Tibial nerve (tissue), 4 donors: ENCODE measurements at regions not wholly inside any gene's neighbourhood (a gene's known extent, or its start where the extent isn't known, plus 50 kb on each side); places are given as distances from the start of the nearest gene placed in this dataset.

Source experiments
- EP300 ChIP-seq, 2 donors: sonication (generic); formaldehyde crosslinking; IDR thresholded peaks; one replicate each; pipeline ENCODE4 v1.6.1; 2017; ENCODE audit warnings: antibody characterized with exemption in 2 of 2, mild to moderate bottlenecking in 1 of 2
- POLR2A ChIP-seq, 2 donors: fragments of 450-650 bp; IDR thresholded peaks; one replicate each; pipeline ENCODE4 v1.6.1; 2017; ENCODE audit warnings: antibody characterized with exemption in 2 of 2, mild to moderate bottlenecking in 2 of 2, moderate library complexity in 2 of 2
- TF ChIP-seq, protein P1 (sequence below), 5 experiments: fragments of 200-600 bp in 3 of 5; fragments of 450-650 bp in 2 of 5; sonication (generic) in 3 of 5; IDR thresholded peaks; one replicate each; pipeline ENCODE4 v1.5.1; 2016 to 2019; ENCODE audit warnings: antibody characterized with exemption in 5 of 5, mild to moderate bottlenecking in 3 of 5, moderate library complexity in 2 of 5

DNA sequence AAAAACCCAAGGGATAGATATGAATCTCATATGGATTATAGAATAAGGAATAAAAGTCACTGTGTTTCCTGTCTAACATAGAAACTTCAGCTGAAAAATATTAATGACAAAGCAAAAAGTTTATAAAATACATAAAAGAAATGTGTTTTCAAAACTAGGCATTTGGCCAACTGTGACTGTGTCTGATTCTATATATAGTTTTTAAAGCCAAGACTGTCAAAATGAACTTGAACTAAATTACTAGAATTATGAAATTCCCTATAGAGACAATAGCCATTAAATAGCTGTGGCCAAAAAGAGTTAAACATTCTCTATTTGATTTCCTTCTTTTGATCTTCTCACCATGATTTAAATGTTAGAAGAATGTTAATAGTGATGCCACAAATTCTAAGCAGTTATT, 311.2 kb upstream of the SEMA3D start:
- TF ChIP-seq, protein P1, sequence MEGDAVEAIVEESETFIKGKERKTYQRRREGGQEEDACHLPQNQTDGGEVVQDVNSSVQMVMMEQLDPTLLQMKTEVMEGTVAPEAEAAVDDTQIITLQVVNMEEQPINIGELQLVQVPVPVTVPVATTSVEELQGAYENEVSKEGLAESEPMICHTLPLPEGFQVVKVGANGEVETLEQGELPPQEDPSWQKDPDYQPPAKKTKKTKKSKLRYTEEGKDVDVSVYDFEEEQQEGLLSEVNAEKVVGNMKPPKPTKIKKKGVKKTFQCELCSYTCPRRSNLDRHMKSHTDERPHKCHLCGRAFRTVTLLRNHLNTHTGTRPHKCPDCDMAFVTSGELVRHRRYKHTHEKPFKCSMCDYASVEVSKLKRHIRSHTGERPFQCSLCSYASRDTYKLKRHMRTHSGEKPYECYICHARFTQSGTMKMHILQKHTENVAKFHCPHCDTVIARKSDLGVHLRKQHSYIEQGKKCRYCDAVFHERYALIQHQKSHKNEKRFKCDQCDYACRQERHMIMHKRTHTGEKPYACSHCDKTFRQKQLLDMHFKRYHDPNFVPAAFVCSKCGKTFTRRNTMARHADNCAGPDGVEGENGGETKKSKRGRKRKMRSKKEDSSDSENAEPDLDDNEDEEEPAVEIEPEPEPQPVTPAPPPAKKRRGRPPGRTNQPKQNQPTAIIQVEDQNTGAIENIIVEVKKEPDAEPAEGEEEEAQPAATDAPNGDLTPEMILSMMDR (IDR thresholded peaks at IDR 0.05): no peak
- TF ChIP-seq POLR2A (IDR thresholded peaks at IDR 0.05): no peak
- no peak for TF ChIP-seq EP300 (IDR thresholded peaks at IDR 0.05)
